GM18511 (cell line): ENCODE measurements at regions not wholly inside any gene's neighbourhood (a gene's known extent, or its start where the extent isn't known, plus 50 kb on each side); places are given as distances from the start of the nearest gene placed in this dataset.
A peak's percentile ranks its signal among the peaks of the same experiment; 100 is the strongest.
"Not testable (repeated sequence)": the region's sequence is repeated elsewhere in the genome, so short reads cannot be mapped to it uniquely, and the experiment has no call there.

Experiments used
- ATAC-seq: cut with Tn5 transposase; IDR thresholded peaks from one replicate; pipeline ENCODE4 v1.9.1; 2021; ENCODE audit warnings: mild to moderate bottlenecking, moderate library complexity; ENCODE audit not compliant: unreplicated experiment

DNA sequence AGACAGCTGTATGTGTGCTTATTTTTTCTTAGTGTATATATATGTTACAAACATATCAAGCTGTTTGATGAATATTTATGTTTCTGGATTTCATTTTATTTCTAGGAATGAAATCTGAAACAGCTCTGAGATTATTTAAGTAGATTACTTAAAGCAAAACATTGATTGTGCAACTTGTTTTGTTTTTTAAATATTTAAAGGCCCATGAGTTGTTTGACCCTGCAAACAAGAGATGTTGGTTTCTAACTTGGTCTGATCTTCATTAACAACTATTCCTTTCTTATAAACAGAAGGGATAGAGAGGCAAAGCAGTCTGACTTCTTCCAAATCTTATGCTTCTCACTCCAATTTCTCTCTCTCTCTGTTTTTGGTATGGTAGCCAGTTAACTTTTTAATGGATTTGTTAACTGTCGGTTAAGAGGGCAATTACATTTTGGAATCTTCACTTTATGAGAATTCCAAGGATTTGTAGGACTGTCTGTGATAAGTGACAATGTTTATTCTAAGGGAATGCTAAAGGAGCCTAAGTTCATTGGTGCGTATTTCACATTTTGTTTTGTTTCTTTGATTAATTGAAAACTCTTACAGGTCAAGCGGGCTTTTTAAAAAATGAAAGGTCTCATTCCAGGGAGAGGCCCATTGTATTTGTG lies 102.6 kb upstream of the HMGA2 start:
- ATAC-seq = no peak

DNA sequence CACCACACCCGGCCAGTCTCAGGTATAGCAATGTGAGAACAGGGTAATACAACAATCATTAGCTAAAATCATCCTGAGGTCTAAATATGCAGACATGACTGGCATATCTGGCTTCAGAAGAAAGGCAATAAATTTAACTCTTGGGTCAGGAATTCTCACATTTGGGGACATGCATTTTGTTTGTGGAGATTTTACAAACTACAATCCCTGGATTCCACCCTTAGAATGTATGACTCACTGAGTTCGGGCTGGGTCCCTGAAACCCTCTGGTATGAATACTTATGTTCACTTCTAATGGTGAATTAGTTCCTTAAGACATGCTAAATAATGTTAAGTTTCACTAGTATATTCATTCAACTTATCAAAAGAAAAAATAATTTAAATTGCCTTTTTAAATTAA lies 98.9 kb upstream of the HMGA2 start:
- no peak for ATAC-seq

GRCh38 chr12:65728455-65728847 lies 95.8 kb upstream of the HMGA2 start:
- no peak for ATAC-seq

DNA sequence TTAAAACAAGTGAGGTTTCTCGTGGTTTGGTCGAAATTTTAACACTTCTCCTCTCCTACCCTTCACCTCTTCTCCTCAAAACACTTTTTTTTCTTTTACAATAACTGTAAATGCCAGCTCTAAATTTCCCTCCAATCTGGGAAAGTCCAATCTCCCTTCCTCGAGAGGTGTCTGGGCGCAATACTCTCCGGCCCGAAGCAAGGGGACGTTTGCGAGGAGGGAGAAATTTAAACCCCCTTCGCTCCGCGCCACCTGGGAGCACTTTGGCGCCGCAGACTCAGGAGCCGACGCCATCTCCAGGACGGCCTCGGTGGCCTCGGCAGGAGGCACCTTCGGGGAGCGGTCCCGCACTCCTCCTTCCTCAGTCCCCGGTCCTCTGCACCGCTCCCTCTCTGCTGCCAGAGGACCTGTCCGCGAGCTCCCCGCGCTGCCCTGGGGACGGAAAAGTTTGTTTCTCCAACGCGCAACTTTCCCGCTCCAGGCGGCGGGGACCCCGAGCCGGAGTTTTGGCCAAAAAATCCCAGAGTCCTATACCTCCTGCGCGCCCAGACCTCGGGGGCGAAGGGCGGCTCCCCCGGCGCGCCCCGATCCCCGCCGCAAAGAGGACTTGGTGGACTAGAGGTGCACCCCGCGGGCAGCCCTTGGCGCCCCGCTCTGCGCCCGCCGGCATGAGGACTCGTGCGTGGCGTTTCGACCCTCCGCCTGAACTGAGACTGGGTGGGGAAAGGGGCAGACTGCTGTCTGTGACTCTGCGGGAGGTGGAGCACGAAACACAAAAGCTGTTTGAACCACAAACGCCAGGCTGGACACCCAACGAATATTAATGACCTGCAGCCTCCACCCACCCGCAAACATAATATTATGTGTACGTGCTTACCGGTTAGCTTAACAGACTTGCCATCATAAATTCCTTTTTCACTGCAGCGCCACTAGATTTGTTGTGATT lies 95.2 kb upstream of the HMGA2 start:
- ATAC-seq = no peak

DNA sequence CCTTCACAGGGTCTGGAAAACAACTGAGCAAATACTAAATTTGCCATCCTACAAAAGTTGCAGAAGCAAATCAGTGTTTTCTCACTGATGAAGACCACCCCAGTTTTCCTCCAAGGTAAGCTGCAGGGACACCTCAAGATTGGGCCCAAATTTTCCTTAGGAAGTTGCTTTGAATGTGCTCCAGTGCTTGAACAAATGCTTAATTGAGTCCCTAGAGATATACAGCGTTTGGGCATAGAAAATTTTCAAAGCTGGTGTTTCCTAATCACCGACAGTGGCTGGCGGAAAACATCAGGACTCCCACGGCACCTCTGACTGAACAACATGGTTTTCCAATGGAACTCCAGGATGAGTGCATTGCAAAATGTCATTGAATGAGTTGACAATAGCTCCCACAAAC lies 92.5 kb upstream of the HMGA2 start:
- ATAC-seq = no peak

DNA sequence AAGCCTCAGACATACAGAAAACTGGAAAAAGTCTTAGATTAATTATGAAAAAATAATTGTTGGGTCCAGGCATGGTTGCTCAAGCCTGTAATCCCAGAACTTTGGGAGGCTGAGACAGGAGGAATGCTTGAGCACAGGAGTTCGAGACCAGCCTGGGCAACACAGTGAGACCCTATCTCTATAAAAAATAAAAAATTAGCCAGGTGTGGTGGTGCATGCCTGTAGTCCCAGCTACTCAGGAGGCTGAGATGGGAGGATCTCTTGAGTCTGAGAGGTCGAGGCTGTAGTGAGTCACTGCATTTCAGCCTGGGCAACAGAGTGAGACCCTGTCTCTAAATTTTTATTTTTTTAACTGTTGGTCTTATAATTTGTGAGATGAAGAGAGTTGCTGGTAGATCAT lies 90.6 kb upstream of the HMGA2 start:
- not testable (repeated sequence) for ATAC-seq

GRCh38 chr12:65734226-65734625 lies 90.1 kb upstream of the HMGA2 start:
- no peak for ATAC-seq

- no peak for ATAC-seq
Measured at GRCh38 chr12:65739606-65740005, 84.7 kb upstream of the HMGA2 start.

DNA sequence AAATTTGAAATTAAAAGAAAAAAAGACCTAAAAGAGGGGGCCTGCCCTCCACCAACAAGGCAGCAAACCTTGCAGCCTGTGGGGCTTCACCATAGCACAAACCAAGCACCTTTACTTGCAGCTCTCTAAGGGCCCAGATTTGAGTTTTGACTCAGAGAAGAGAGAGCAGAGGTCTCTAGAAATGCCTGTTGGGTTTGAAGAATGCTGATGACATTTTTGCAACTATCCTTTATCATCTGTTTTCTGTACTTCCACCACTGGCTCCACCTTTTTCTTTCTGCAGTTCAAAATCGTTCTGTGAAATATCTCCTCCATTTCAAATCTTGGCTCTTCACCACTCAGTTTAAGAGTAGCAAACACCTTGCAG lies 83.8 kb upstream of the HMGA2 start:
- ATAC-seq = no peak

DNA sequence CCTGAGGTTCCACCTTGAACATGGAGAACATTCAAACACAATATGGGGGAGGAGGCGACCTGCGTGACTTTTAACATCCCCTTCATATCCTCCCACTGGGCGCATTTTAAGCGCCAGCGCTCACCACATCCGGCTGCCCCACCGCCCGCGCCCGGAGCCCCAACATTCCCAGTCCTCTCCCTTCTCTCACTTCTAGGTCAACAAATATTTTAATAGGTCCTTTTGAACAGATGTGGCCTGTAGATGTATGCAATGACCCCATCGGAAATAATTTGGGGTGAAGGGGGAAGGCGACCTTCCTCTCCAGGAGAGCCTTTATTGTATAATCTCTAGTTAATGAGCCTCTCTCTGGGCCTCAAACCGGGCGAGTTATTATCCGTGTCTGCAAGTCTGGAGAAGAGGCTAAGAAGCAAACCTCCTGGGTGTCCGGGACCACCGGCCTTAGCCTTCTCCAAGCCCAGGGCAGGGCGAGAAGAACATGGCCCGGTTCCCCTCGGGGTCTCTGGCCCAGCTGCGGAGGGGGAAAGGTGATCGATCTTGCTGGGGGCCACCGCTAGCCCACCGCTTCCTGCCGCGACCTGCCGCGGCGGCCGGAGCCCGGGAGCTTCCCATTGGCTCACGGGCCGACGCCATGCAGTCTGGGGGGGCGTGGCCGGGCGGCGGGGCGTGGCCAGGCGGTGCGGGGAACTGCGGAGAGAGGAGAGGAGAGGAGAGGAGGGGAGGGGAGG lies 83.2 kb upstream of the HMGA2 start:
- ATAC-seq = peak; percentile 65

DNA sequence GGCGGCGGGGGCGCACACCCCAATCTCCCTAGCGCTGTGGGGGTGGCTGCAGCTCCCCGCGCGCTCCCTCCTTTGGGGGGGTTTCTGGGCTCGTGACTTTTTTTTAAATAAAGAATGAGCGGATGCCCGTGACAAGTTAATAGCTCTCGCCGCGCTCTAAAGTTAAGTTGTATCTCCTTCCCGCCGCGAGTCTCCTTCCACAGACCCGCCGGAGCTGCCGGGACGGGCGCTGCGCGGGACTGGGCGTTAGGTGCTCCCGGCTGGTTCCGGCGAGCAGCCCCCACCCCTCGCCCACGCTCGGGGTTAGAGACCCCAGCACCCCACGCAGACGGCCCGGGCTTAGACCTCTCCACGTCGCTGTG lies 82.6 kb upstream of the HMGA2 start:
- ATAC-seq = peak; percentile 26

GRCh38 chr12:65742018-65743010 lies 82.0 kb upstream of the HMGA2 start:
- peak; percentile 27 for ATAC-seq

- ATAC-seq = not testable (repeated sequence)
Measured at GRCh38 chr12:65744236-65744840, 79.9 kb upstream of the HMGA2 start.

DNA sequence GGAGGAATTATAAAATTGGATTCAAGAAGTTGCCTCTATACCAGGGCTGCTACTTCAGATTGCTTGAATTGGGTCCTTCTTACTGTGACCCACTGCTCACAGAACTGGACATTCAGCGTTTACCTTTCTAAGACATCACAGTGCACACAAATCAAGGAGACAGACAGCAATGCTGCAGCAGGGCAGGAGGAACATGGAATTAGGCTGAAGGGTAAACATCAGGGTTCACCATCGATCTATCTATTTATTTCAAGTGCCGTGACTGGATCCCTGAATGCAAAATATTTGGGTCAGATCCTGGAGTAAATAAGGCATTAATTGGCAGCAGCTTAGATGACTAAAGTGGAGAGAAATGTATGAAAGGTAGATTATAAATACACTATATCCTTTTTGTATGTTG lies 76.9 kb upstream of the HMGA2 start:
- ATAC-seq = no peak

- ATAC-seq = no peak
Measured at GRCh38 chr12:65748332-65748731, 76.0 kb upstream of the HMGA2 start.

GRCh38 chr12:65754290-65754689 lies 70.0 kb upstream of the HMGA2 start:
- ATAC-seq = no peak

- ATAC-seq = no peak
Measured at GRCh38 chr12:65754744-65755595, 69.3 kb upstream of the HMGA2 start.

GRCh38 chr12:65755596-65755978 lies 68.7 kb upstream of the HMGA2 start:
- no peak for ATAC-seq

GRCh38 chr12:65756267-65756666 lies 68.0 kb upstream of the HMGA2 start:
- no peak for ATAC-seq
